ENCODE measurements at regions not wholly inside any gene's neighbourhood (a gene's known extent, or its start where the extent isn't known, plus 50 kb on each side); places are given as distances from the start of the nearest gene placed in this dataset.

DNA sequence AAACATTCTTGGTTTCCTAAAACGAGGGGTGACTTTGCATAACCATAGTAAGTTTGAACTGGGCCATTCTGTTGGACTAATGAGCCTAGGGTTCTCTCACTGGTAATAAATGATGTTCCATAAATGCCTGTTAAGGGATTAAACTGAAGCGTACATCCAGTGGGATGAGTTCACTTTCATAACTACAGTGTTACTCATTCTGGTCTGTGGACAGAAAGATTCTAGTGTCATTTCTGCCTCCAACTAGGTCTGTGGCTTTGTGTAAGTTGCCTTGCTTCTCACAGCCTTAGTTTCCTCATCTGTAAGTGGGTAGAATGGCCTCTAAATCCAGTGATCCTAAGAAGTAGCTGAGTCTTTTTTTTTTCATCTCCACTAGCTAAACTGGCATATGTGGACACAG is 1860.6 kb upstream of the PIK3C3 start:
- H3K4me3 ChIP-seq, result no peak overlapping the region
- H3K27me3 ChIP-seq (replicated peaks; ENCODE audit: insufficient read depth), result no peaks in the 10 kb centered on the region
- TF ChIP-seq CTCF (IDR thresholded peaks at IDR 0.05), result no peak
- DNase-seq (ENCODE audit: low spot score) (no peak), ATAC-seq (ENCODE audit: insufficient number of reproducible peaks, low FRiP score, low read depth) (no peak)
- H3K27ac ChIP-seq, result no peak overlapping the region
- no peaks in the 10 kb centered on the region for H3K9me3 ChIP-seq
- no peaks in the 10 kb centered on the region for H3K4me1 ChIP-seq (ENCODE audit: control insufficient read depth in 1 of 2, low read depth in 2 of 2)
- no peaks in the 10 kb centered on the region for H3K36me3 ChIP-seq

DNA sequence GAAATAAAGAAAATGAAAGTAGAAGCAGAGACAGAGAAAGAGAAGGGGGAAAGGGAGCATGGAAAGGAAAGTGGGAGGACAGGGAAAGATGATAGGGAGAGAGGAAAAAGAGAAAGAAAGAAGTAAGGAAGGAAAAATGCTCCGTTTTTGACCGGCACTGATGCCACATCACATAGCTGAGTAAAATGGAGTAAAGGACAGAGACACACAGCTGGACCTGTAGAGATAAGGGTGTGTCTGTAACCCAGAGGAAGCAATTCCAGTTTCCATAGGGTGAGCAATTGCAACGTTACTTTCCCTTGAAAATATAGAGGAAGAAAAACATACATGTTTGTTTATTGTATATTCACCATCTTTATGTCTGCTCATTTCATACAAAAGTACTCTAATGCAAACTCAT is 1866.9 kb upstream of the PIK3C3 start:
- H3K4me1 ChIP-seq (ENCODE audit: control insufficient read depth in 1 of 2, low read depth in 2 of 2), result no peaks in the 10 kb centered on the region
- no peaks in the 10 kb centered on the region for H3K9me3 ChIP-seq

GRCh38 chr18:40079786-40080185 is 1875.2 kb upstream of the PIK3C3 start:
- no peak for ATAC-seq (ENCODE audit: insufficient number of reproducible peaks, low FRiP score, low read depth)
- Histone ChIP-seq H3K27me3 (replicated peaks; ENCODE audit: insufficient read depth) (no peaks in the 10 kb centered on the region), H3K9me3 (no peaks in the 10 kb centered on the region), H3K36me3 (no peaks in the 10 kb centered on the region), H3K27ac (no peak overlapping the region), H3K4me1 (ENCODE audit: control insufficient read depth in 1 of 2, low read depth in 2 of 2) (no peaks in the 10 kb centered on the region), H3K4me3 (no peak overlapping the region)
- DNase-seq (ENCODE audit: low spot score), result no peak
- TF ChIP-seq CTCF (IDR thresholded peaks at IDR 0.05), result no peak

More for the DNA sequence above, 1866.9 kb upstream of the PIK3C3 start:
- no peaks in the 10 kb centered on the region for H3K27me3 ChIP-seq (replicated peaks; ENCODE audit: insufficient read depth)
- H3K4me3 ChIP-seq, result peak overlapping the region; percentile 38
- no peak for ATAC-seq (ENCODE audit: insufficient number of reproducible peaks, low FRiP score, low read depth)
- DNase-seq (ENCODE audit: low spot score), result no peak
- H3K27ac ChIP-seq, result no peak overlapping the region
- no peaks in the 10 kb centered on the region for H3K36me3 ChIP-seq
- no peak for TF ChIP-seq CTCF (IDR thresholded peaks at IDR 0.05)

GRCh38 chr18:40075616-40076015 is 1879.4 kb upstream of the PIK3C3 start:
- no peak overlapping the region for H3K27ac ChIP-seq
- ATAC-seq (ENCODE audit: insufficient number of reproducible peaks, low FRiP score, low read depth) (no peak), DNase-seq (ENCODE audit: low spot score) (no peak)
- no peaks in the 10 kb centered on the region for H3K36me3 ChIP-seq
- H3K4me3 ChIP-seq, result no peak overlapping the region
- H3K4me1 ChIP-seq (ENCODE audit: control insufficient read depth in 1 of 2, low read depth in 2 of 2), result no peaks in the 10 kb centered on the region
- H3K9me3 ChIP-seq, result no peaks in the 10 kb centered on the region
- H3K27me3 ChIP-seq (replicated peaks; ENCODE audit: insufficient read depth), result no peaks in the 10 kb centered on the region
- TF ChIP-seq CTCF (IDR thresholded peaks at IDR 0.05), result no peak

GRCh38 chr18:40072761-40073160 is 1882.3 kb upstream of the PIK3C3 start:
- Histone ChIP-seq H3K9me3 (no peaks in the 10 kb centered on the region), H3K36me3 (no peaks in the 10 kb centered on the region), H3K27ac (no peak overlapping the region), H3K27me3 (replicated peaks; ENCODE audit: insufficient read depth) (no peaks in the 10 kb centered on the region), H3K4me3 (no peak overlapping the region), H3K4me1 (ENCODE audit: control insufficient read depth in 1 of 2, low read depth in 2 of 2) (no peaks in the 10 kb centered on the region)
- DNase-seq (ENCODE audit: low spot score) (no peak), ATAC-seq (ENCODE audit: insufficient number of reproducible peaks, low FRiP score, low read depth) (no peak)
- no peak for TF ChIP-seq CTCF (IDR thresholded peaks at IDR 0.05)
